ENCODE measurements at regions not wholly inside any gene's neighbourhood (a gene's known extent, or its start where the extent isn't known, plus 50 kb on each side); places are given as distances from the start of the nearest gene placed in this dataset.
A peak's percentile ranks its signal among the peaks of the same experiment; 100 is the strongest.

- DNase-seq = peak; percentile 35
These were observed 1573.3 kb downstream of the PCDH9 start for GRCh38 chr13:65656740-65657329.

- DNase-seq = no peak
These were observed 1576.5 kb downstream of the PCDH9 start for GRCh38 chr13:65653613-65654012.

DNA sequence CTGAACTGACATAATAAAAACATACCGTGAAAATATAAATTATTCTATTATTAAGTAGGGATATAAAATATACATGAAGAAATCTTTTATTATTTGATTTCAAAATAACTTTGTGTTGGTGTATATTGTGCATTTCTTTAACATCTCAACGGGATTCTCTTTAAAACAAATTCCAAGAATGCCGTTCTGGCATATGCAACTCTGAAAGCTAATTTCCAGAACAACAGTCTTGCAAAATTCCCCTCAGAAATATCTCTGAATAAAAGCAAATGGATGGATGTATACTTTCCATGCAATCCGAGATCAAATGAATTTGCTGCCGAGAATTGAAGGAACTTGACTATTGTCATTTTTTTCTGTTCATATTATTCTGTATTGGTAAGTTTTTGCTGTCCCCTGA, 1579.8 kb downstream of the PCDH9 start:
- DNase-seq = no peak

GRCh38 chr13:65642996-65643395, 1587.1 kb downstream of the PCDH9 start:
- DNase-seq = peak; percentile 35

GRCh38 chr13:65642301-65642700, 1587.8 kb downstream of the PCDH9 start:
- no peak for DNase-seq

DNA sequence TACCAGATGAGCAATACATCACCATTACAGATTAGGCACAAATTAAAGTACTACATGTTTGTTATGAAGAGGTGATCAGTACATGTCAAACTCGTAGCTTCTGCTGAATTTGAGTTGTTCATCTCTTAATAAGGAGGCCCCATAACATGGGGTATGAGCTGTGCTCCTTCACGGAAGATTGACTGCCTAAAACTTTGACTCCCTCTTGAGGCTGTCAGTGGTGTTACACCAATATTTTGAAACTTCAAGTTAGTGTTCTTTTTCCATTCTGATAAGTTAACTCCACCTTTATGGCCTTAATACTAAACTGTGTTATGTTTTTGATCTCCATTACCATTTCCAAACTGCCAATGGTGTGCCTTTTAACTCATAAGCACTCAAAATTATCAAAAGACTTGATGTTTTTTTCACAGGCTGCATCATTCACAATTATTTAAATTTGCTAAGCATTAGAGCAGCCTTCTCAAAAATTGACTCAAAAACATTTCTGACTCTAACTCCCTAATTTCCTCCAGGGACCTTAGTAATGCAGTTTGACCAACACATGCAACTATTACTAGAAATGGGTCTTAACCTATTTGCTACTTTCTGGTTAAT, 1591.5 kb downstream of the PCDH9 start:
- peak; percentile 79 for DNase-seq

GRCh38 chr13:65633806-65634205, 1596.3 kb downstream of the PCDH9 start:
- DNase-seq = no peak

- DNase-seq = no peak
These were observed 1599.1 kb downstream of the PCDH9 start for GRCh38 chr13:65631078-65631477.

- no peak for DNase-seq
These were observed 1600.2 kb downstream of the PCDH9 start for GRCh38 chr13:65629926-65630325.

GRCh38 chr13:65623148-65623547, 1607.0 kb downstream of the PCDH9 start:
- peak; percentile 53 for DNase-seq

GRCh38 chr13:65615506-65615905, 1614.6 kb downstream of the PCDH9 start:
- DNase-seq = no peak

GRCh38 chr13:65613004-65613403, 1617.1 kb downstream of the PCDH9 start:
- no peak for DNase-seq

- no peak for DNase-seq
These were observed 1620.8 kb downstream of the PCDH9 start for GRCh38 chr13:65609350-65609749.

DNA sequence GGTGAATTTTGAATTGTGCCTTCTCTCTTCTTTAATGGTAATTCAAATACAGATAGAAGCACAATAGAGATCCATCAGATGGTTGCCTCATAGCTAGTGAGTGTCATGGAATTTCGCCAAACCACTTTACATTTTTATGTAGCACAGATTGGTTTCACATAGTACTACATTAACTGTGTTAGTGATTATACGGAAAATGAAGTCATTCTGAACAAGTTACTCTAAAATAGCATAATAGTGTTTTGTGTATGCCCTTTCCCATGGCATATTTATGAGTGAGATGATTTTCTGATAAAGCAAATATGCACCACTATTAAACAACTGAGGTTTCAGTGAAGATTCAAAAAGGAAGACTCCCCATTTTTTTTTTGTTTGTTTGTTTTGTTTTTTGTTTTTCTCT, 1623.5 kb downstream of the PCDH9 start:
- DNase-seq = no peak

DNA sequence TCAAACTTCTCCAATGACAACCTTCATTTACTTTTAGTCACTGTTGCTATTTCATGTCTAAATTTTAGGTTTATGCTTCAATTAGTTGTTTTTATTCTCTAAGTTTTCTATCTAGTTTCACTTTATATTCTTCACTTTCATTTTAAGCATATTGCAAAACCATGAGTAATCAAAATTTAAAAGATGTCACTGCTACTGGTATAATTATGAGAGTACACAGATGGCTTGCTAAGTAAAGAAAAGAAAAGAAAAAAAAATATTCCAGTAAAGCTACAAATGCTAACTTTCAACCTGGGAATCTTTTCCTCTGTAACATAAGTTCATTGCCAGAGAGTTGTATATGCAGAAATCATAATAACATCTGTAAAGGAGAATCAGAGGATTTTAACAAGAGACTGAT, 1624.7 kb downstream of the PCDH9 start:
- no peak for DNase-seq

DNA sequence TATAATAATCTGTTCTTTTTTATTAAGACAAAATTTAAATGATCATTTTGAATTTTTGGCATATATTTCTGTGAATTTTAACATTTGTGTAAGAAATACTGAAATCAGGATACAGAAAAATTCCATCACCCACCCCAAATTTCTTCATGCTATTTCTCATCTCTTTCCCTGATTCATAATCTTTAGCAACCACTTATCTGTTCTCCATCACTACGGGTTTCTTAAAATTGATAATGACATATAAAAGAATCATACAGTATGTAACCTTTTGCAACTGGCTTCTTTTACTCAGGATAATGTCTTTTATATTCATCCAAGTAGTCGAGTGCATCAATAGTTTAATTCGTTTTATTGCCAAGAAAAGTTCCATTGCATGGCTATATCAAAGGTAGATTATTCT, 1627.0 kb downstream of the PCDH9 start:
- DNase-seq = no peak

DNA sequence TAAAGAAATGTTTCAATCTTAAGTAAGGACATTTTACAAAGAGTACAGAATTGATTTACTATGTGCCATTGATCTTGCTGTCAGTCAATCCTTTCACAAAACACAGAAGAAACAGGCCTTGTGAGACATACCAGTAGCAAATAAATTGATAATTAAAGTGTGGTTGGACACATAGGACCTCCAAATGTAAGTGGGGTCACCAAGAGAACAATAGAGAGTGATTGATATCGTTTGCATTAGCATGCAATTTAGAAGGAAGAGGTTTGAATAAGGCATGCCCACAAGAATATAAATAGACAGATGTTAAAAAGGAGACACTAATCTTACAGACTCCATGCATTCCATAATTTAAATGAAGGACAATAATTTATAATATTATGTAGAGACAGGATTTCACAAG, 1628.3 kb downstream of the PCDH9 start:
- DNase-seq = no peak

DNA sequence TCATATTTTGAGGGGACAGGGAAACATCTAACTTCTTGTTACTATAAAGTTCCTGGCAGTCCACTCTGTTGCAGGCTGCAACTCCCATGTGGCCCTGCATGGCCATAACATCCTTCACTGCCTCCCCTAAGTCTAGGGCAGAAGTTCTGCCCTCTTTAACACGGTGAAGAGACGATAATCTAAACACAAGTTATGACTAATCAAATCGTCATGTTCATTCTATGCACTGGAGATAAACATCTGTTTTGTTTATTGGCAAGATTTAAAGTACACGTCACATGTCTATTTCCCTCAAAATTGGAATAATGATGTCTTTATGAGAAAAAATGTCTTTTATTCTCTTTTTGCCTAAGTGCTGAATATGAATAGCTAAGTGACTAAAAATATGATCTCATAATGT, 1629.4 kb downstream of the PCDH9 start:
- no peak for DNase-seq

GRCh38 chr13:65597839-65598818, 1632.0 kb downstream of the PCDH9 start:
- no peak for DNase-seq

- DNase-seq = peak; percentile 32
These were observed 1634.2 kb downstream of the PCDH9 start for GRCh38 chr13:65595916-65596315.

- no peak for DNase-seq
These were observed 1635.8 kb downstream of the PCDH9 start for GRCh38 chr13:65594298-65594781.

DNA sequence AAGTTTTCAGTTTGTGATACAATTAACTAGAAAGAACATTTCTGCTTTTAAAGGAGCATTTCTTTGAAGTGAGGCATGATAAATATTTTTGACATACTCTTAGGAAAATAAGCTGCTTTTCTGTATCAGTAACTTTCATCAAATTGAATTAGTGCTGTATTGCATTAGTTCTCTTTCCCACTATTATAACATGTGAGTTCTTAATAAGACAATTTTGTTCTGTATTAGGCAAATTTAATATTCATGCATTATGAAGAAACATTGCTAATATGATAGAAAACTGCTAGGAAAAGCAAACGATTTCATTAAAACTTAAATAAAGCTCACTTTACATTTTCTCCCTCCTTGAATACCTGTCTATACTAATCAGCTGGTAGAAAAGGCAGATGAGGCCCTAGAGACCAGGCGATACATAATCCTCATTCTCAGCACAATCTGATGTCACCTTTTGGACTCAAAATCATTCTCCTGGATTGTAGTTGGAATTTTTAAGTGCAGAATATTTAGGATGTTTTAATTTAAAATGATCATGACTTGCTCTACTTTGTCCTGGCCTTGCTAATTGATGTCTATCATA, 1636.8 kb downstream of the PCDH9 start:
- DNase-seq = no peak

DNA sequence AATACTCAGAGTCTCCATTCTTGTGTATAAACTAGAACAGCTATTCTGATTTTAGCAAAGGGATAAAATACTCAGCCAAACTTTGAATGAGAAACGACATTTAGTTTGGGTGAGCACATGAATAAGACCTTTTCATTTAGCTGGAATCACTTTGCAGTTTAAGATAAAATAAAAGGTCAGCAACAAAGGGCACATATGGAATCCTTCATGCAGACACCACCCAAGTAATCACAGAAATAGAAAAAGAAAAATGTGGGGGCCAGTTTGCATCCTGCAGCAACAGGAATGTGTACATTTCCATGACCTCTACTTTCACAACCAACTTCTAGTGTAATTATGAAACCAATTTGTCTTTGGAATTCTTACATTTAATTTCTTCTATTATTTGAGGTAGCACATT, 1637.4 kb downstream of the PCDH9 start:
- DNase-seq = no peak
